ENCODE measurements at regions not wholly inside any gene's neighbourhood (a gene's known extent, or its start where the extent isn't known, plus 50 kb on each side); places are given as distances from the start of the nearest gene placed in this dataset.

DNA sequence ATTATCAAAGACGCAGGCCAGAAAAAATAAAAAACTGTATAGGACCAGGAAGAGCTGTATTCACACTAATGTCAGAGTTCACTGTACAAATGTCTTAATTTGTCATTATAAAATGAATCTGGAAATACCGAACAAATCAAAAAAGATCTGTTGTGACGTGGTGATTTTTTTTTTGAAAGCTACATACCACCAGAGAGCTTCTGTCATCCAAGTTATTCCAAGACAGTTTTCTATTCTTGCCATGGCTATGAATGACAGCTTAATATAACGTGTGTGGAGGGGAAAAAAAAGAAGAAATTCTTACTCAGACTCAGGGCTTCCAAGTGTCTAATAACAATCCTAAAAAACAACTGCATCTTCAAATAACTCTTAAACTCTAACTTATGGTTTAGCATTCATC is 328.8 kb upstream of the BTBD3 start:
- Mint-ChIP-seq H3K27me3 (no peaks in the 10 kb centered on the region), H3K36me3 (ENCODE audit: low read depth) (no peaks in the 10 kb centered on the region), H3K9me3 (peaks cover 4% of the 10 kb centered on the region), H3K4me3 (no peak overlapping the region), H3K4me1 (no peaks in the 10 kb centered on the region), H3K27ac (no peak overlapping the region)
- intact Hi-C loops (cut with micrococcal nuclease), result no loop called here
- no peak for DNase-seq

DNA sequence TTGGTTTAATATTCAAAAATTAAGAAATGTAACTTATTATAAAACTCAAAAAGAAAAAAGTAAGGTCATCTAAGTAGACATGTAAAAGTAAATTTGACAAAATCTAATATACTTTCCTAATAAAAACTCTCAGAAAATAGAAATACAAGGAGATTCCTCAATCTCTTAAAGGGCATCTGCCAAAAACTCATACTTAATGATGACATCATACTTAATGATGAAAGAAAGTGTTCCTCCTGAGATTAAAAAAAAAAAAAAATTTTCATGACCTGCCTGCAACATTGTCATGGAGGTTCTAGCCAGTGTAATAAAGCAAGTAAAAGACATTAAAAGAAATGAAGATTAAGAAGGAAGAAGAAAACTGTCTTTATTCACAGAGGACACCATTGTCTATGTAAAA is 325.7 kb upstream of the BTBD3 start:
- intact Hi-C loops (cut with micrococcal nuclease), result no loop called here
- Mint-ChIP-seq H3K27ac (no peak overlapping the region), H3K27me3 (no peaks in the 10 kb centered on the region), H3K4me3 (no peak overlapping the region), H3K36me3 (ENCODE audit: low read depth) (no peaks in the 10 kb centered on the region), H3K4me1 (no peaks in the 10 kb centered on the region), H3K9me3 (peaks cover 4% of the 10 kb centered on the region)
- no peak for DNase-seq

DNA sequence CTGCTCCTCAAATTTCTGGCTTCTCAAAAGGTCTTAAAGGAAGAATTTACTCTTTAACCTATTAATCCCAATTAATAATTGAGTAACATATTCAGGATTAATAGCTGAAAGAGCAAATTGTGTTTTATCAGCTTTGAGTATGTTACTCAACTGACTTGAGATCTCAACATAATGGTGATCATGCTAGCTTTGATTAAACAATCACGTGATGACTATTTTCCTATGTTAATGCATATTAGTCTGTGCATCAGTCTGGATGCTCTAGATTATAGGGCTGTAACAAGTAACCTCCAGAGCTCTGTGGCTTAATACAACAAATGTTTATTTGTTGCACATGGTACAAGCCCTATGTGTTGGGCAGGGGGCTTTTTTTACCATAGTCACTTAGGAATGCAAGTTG is 313.4 kb upstream of the BTBD3 start:
- no peak for DNase-seq
- H3K4me1 Mint-ChIP-seq, result no peaks in the 10 kb centered on the region
- H3K9me3 Mint-ChIP-seq, result no peaks in the 10 kb centered on the region
- intact Hi-C loops (cut with micrococcal nuclease), result no loop called here
- H3K27me3 Mint-ChIP-seq, result no peaks in the 10 kb centered on the region
- H3K36me3 Mint-ChIP-seq (ENCODE audit: low read depth), result no peaks in the 10 kb centered on the region
- no peak overlapping the region for H3K27ac Mint-ChIP-seq
- H3K4me3 Mint-ChIP-seq, result no peak overlapping the region

DNA sequence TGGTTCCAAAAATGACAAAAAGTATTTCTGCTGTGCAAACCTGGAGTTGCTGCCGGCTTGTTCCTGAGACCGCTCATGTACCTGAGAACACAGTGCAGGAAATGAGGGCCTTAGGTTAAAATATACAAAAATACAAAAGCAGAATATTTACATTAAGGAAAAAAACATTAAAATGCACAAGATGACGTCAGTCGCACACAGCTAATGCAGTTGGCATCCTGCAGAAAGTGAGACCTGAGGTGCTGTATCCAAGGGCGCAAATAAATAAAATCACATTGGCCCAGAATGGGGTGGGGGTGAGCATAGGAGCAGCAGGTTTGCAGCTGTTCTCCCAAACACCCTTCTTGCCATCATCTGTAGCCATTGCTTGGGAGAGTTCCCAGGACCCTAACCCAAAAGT is 310.6 kb upstream of the BTBD3 start:
- H3K4me1 Mint-ChIP-seq, result no peaks in the 10 kb centered on the region

DNA sequence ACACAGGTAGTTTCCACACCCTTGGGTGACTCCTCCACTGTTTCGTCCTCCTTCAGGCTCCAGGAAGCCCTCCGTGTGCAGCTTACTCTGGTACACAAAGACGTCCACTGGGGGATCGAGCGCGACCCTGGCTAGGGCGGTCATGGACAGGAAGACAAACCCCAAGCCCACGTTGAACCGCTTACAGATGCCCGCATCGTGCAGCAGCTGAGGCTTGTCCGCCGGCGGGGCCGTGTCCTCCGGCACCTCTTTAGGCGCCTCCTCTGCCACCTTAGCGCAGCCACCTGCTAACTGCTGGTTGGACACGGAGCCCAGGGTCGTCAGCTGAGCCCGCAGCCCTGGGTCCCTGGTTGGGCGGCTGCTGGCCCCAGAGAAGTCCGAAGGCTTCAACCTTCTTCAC is 309.0 kb upstream of the BTBD3 start:
- H3K27ac Mint-ChIP-seq, result no peak overlapping the region
- H3K4me1 Mint-ChIP-seq, result no peaks in the 10 kb centered on the region
- DNase-seq, result no peak
- no peak overlapping the region for H3K4me3 Mint-ChIP-seq
- peaks cover 8% of the 10 kb centered on the region for H3K9me3 Mint-ChIP-seq
- intact Hi-C loops (cut with micrococcal nuclease), result no loop called here
- H3K27me3 Mint-ChIP-seq, result no peaks in the 10 kb centered on the region
- H3K36me3 Mint-ChIP-seq (ENCODE audit: low read depth), result no peaks in the 10 kb centered on the region

More for the DNA sequence above, 310.6 kb upstream of the BTBD3 start:
- Mint-ChIP-seq H3K9me3 (peaks cover 8% of the 10 kb centered on the region), H3K4me3 (no peak overlapping the region), H3K27ac (no peak overlapping the region), H3K27me3 (no peaks in the 10 kb centered on the region), H3K36me3 (ENCODE audit: low read depth) (no peaks in the 10 kb centered on the region)
- intact Hi-C loops (cut with micrococcal nuclease), result no loop called here
- no peak for DNase-seq

DNA sequence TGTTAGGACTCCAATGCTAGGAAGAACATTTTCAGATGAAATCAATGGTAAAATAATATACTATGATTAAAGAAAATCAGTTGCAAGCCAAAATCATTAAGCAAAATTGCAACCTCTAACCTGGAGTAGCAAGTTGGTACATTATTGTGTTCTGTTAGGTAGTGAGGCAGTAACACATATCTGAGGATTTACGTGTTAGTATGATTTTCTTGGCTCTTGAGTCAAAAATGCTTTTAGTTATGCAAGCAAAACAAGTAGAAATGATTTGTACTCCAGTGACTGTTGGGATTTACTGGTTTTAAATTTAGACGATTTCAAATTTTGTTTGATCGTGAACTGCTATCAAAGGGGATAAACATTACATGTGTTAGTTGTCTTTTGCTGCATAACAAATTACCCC is 293.0 kb upstream of the BTBD3 start:
- no peaks in the 10 kb centered on the region for H3K36me3 Mint-ChIP-seq (ENCODE audit: low read depth)
- H3K4me1 Mint-ChIP-seq, result no peaks in the 10 kb centered on the region
- no peaks in the 10 kb centered on the region for H3K27me3 Mint-ChIP-seq
- H3K4me3 Mint-ChIP-seq, result no peak overlapping the region
- intact Hi-C loops (cut with micrococcal nuclease), result no loop called here
- no peak overlapping the region for H3K27ac Mint-ChIP-seq
- no peaks in the 10 kb centered on the region for H3K9me3 Mint-ChIP-seq
- DNase-seq, result no peak

DNA sequence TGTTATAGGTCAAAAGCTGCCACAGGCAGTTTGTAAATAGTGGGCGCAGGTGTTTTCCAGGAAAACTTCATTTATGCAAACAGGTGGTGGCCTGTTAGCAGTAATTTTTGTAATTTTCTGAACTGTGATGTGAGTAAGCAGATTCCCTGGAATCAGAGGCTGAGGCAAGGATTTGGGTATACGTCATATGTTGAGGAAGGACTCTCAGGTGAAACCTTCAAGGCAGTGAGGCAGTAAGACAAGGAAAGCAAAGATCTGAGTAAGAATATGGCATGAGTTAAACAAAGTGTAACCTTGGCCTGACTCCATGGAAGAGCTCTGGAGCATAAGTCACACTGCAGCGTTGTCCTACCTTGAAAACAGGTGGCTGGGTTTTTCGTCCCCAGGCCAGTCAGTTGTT is 291.1 kb upstream of the BTBD3 start:
- no peaks in the 10 kb centered on the region for H3K27me3 Mint-ChIP-seq
- intact Hi-C loops (cut with micrococcal nuclease), result no loop called here
- no peak overlapping the region for H3K27ac Mint-ChIP-seq
- DNase-seq, result no peak
- no peak overlapping the region for H3K4me3 Mint-ChIP-seq
- H3K36me3 Mint-ChIP-seq (ENCODE audit: low read depth), result no peaks in the 10 kb centered on the region
- H3K4me1 Mint-ChIP-seq, result no peaks in the 10 kb centered on the region
- no peaks in the 10 kb centered on the region for H3K9me3 Mint-ChIP-seq

DNA sequence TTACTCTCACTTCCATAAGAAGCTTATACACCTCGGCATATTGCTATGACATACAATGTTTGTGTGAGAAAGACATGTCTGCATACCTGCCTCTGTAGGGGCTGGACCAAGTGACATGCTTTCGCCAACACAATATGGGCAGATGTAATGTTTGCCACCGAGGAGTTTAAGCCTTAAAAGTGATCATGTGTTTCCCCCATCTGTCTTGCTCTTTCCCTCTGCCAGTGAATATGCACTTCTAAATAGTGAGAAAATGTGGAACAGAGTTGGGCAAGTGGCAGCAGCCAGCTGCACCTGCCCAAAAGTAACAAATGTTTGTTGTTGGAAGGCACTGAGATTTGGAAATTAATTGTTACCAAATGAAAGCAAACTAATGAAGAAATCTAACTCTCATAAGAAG is 274.8 kb upstream of the BTBD3 start:
- Mint-ChIP-seq H3K4me1 (no peaks in the 10 kb centered on the region), H3K9me3 (no peaks in the 10 kb centered on the region), H3K27ac (no peak overlapping the region), H3K27me3 (no peaks in the 10 kb centered on the region), H3K4me3 (no peak overlapping the region), H3K36me3 (ENCODE audit: low read depth) (no peaks in the 10 kb centered on the region)
- DNase-seq, result no peak
- intact Hi-C loops (cut with micrococcal nuclease), result no loop called here

DNA sequence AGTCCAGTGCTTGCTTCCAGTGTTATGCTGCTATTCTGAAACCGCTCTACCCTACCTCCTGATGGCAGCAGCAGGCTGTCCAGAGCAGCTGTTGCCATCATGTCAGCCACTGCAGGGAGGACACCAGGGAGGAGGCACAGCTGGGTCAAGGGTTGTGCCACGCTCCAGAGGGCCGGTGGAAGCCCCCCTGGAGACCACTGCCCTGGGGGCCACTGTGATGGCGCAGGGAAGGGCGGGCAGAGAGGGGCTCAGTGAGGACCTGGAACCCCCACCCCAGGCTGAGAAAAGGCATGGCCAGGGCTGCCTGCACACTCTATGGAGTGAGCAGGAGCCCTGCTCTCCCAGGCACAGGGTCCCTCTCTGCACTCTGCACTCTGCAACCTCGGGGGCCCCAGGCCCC is 271.3 kb upstream of the BTBD3 start:
- no peaks in the 10 kb centered on the region for H3K27me3 Mint-ChIP-seq
- no peaks in the 10 kb centered on the region for H3K36me3 Mint-ChIP-seq (ENCODE audit: low read depth)
- no peak for DNase-seq
- intact Hi-C loops (cut with micrococcal nuclease), result no loop called here
- no peak overlapping the region for H3K4me3 Mint-ChIP-seq
- no peak overlapping the region for H3K27ac Mint-ChIP-seq
- no peaks in the 10 kb centered on the region for H3K4me1 Mint-ChIP-seq
- no peaks in the 10 kb centered on the region for H3K9me3 Mint-ChIP-seq

DNA sequence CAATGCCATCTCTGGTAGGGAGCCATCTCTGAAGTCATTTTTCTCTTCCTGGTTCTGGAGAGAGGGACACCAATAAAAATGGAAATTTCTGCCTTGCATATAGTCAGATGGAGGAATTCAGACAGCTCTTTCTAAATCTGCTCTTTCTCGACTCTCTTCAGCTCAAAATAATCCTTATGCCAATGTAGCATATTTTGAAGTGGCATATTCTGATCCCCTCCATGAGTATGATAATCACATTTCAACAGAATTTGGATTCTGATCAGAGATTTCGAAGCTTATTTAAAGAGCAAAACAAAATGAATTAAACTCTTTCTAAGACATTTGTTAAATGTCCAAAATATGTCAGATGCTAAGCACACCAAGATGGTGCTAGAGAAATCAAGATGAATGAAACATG is 267.1 kb upstream of the BTBD3 start:
- no peak for DNase-seq
- H3K27me3 Mint-ChIP-seq, result no peaks in the 10 kb centered on the region
- intact Hi-C loops (cut with micrococcal nuclease), result no loop called here
- no peaks in the 10 kb centered on the region for H3K4me1 Mint-ChIP-seq
- no peaks in the 10 kb centered on the region for H3K36me3 Mint-ChIP-seq (ENCODE audit: low read depth)
- no peaks in the 10 kb centered on the region for H3K9me3 Mint-ChIP-seq
- H3K4me3 Mint-ChIP-seq, result no peak overlapping the region
- no peak overlapping the region for H3K27ac Mint-ChIP-seq

DNA sequence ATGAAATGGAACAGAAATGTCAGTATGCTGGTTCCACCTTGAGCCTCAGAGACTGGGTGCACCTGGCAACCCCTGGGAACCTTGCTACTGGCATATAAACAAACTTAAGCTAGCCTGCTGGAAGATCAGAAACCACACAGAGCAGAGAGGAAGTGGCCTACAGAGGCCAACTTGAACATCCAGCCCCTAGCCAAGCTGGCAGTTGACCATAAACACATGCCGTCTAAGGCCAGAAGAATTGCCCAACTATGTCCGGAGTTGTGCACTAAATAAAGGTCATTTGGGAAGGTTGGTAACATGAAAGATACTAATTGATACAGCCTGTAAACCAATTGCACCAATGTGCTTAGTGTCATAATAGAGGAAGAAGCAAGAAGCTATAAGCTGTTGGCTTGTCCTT is 266.6 kb upstream of the BTBD3 start:
- intact Hi-C loops (cut with micrococcal nuclease), result no loop called here
- Mint-ChIP-seq H3K4me1 (no peaks in the 10 kb centered on the region), H3K27ac (no peak overlapping the region), H3K9me3 (no peaks in the 10 kb centered on the region), H3K27me3 (no peaks in the 10 kb centered on the region), H3K36me3 (ENCODE audit: low read depth) (no peaks in the 10 kb centered on the region), H3K4me3 (no peak overlapping the region)
- no peak for DNase-seq

DNA sequence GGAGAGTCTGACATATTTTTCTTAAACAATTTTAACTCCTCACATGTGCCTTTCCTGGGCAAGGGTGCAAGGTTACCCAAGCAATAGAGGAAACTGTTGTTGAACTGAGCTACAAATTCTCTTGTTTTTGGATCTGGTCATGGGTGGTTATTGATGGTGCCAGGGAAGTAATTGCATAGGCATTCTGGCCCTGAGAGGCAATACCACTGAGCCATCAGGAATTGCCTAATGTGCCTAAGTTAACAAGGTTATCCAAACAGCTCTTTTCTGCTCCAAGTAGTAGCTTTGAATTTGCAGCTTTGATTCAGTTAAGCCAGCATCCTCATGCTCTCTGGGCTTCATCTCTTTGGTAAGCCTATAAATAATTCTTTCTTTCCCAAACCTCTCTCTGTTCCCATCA is 266.0 kb upstream of the BTBD3 start:
- Mint-ChIP-seq H3K36me3 (ENCODE audit: low read depth) (no peaks in the 10 kb centered on the region), H3K4me3 (no peak overlapping the region), H3K4me1 (no peaks in the 10 kb centered on the region), H3K9me3 (no peaks in the 10 kb centered on the region), H3K27ac (no peak overlapping the region), H3K27me3 (no peaks in the 10 kb centered on the region)
- intact Hi-C loops (cut with micrococcal nuclease), result no loop called here
- no peak for DNase-seq

DNA sequence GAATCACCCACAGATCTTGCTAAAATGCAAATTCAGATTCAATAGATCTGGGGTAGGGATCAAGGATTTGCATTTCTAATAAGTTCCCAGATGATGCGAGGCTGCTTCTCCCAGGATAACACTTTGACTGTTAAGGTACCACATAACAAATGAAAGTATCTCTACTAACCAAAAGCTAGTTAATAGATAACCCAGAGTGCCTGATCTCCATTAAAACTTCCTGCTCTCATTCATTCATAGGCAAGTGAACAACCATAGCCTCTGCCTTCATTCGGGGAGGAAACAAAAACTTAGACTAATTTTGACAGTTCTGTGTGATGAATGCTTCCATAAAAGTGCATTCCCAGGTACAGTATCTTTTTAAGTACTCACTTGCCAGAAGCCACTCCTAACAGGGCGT is 265.6 kb upstream of the BTBD3 start:
- intact Hi-C loops (cut with micrococcal nuclease), result no loop called here

DNA sequence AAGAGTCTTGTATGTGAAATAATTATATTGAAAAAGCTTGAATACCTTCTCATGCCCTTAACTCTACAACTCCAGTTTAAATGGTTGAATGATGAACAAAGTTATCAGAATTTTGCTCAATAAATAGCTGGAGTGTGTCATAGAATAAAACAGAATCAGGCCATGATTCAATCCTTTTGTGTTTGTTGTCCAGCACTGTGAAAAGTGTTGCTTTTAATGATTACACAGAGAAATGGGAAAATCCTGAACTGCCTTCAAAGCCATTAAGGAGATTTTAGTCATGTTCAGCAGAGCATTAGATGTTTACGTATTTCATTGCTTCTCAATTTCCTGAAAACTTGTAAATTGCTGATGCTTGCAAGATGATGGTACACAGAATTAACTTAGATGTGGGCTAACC is 262.9 kb upstream of the BTBD3 start:
- no peaks in the 10 kb centered on the region for H3K4me1 Mint-ChIP-seq
- intact Hi-C loops (cut with micrococcal nuclease), result no loop called here
- H3K27ac Mint-ChIP-seq, result no peak overlapping the region
- no peaks in the 10 kb centered on the region for H3K9me3 Mint-ChIP-seq
- H3K27me3 Mint-ChIP-seq, result no peaks in the 10 kb centered on the region
- DNase-seq, result no peak
- H3K36me3 Mint-ChIP-seq (ENCODE audit: low read depth), result no peaks in the 10 kb centered on the region
- no peak overlapping the region for H3K4me3 Mint-ChIP-seq

More for the DNA sequence above, 265.6 kb upstream of the BTBD3 start:
- Mint-ChIP-seq H3K27ac (no peak overlapping the region), H3K36me3 (ENCODE audit: low read depth) (no peaks in the 10 kb centered on the region), H3K9me3 (no peaks in the 10 kb centered on the region), H3K27me3 (no peaks in the 10 kb centered on the region), H3K4me1 (no peaks in the 10 kb centered on the region), H3K4me3 (no peak overlapping the region)
- DNase-seq, result no peak

DNA sequence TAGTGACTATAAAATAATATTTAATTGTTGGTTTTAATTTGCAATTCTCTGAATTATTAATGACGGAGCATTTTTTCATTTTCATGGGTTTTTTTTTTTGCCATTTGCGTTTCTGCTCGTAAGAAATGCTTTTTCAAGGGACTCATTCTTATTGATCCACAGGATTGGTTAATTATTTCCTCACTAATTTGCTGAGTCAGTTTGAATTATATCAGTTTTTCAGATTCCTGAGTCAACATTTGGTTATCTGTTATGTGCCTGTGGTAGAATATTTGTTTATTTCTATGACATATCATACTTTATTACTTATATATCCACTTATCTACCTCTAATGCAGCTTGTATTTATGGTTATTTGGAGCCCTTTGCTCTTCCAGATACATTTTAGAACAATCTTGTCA is 257.0 kb upstream of the BTBD3 start:
- Mint-ChIP-seq H3K4me3 (no peak overlapping the region), H3K27me3 (no peaks in the 10 kb centered on the region), H3K9me3 (no peaks in the 10 kb centered on the region), H3K36me3 (ENCODE audit: low read depth) (no peaks in the 10 kb centered on the region), H3K4me1 (no peaks in the 10 kb centered on the region), H3K27ac (no peak overlapping the region)
- DNase-seq, result no peak
- intact Hi-C loops (cut with micrococcal nuclease), result no loop called here
